NB4 (cell line): ENCODE measurements at regions not wholly inside any gene's neighbourhood (a gene's known extent, or its start where the extent isn't known, plus 50 kb on each side); places are given as distances from the start of the nearest gene placed in this dataset.
"Not testable (repeated sequence)": the region's sequence is repeated elsewhere in the genome, so short reads cannot be mapped to it uniquely, and the experiment has no call there.

ENCODE experiments used
- DNase-seq: peaks from one replicate; pipeline ENCODE4 v3.0.0; 2010; ENCODE audit warnings: low read depth
- H3K4me3 ChIP-seq: one replicate; pipeline ENCODE4 v1.5.1; 2011; ENCODE audit warnings: mild to moderate bottlenecking, low read depth, low read length, moderate library complexity
- CTCF ChIP-seq: IDR thresholded peaks from one replicate; pipeline ENCODE4 v1.5.1; 2012; ENCODE audit warnings: low read depth, low read length
- MYC ChIP-seq: IDR thresholded peaks from 2 replicates; pipeline ENCODE4 v1.6.1; 2011; ENCODE audit warnings: low read depth, low read length
- POLR2A ChIP-seq: IDR thresholded peaks from 2 replicates; pipeline ENCODE4 v1.6.1; 2011; ENCODE audit warnings: mild to moderate bottlenecking; ENCODE audit not compliant: insufficient read length; ENCODE audit errors: extremely low read depth
- TF ChIP-seq, protein P1 (sequence below): IDR thresholded peaks from 2 replicates; pipeline ENCODE4 v1.6.1; 2011; ENCODE audit warnings: low read depth, low read length

DNA sequence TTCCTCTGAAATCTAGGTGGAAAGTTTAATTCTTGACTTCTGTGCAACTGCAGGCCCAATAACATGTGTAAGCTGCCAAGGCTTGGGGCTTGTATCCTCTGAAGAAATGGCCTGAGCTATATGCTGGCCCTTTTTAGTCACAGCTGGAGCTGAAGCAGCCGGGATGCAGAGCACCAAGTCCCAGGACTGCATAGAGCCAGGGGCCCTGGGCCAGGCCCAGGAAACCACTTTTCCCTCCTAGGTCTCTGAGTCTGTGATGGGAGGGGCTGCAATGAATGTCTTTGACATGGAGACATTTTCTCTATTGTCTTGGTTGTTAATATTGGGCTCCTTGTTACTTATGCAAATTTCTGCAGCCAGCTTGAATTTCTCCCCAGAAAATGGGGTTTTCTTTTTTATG, 588.5 kb downstream of the CENPC start:
- H3K4me3 ChIP-seq, result no peak overlapping the region
- no peak for DNase-seq
- no peak for TF ChIP-seq CTCF
- TF ChIP-seq, protein P1, sequence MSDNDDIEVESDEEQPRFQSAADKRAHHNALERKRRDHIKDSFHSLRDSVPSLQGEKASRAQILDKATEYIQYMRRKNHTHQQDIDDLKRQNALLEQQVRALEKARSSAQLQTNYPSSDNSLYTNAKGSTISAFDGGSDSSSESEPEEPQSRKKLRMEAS, result no peak
- TF ChIP-seq POLR2A, result no peak
- no peak for TF ChIP-seq MYC

GRCh38 chr4:66956426-66956825, 588.9 kb downstream of the CENPC start:
- no peak overlapping the region for H3K4me3 ChIP-seq
- TF ChIP-seq, protein P1, result no peak
- no peak for TF ChIP-seq POLR2A
- no peak for TF ChIP-seq CTCF
- no peak for TF ChIP-seq MYC
- DNase-seq, result no peak

GRCh38 chr4:66955784-66956183, 589.5 kb downstream of the CENPC start:
- TF ChIP-seq CTCF, result no peak
- no peak for TF ChIP-seq MYC
- TF ChIP-seq POLR2A, result no peak
- TF ChIP-seq, protein P1, result no peak
- DNase-seq, result no peak
- no peak overlapping the region for H3K4me3 ChIP-seq

DNA sequence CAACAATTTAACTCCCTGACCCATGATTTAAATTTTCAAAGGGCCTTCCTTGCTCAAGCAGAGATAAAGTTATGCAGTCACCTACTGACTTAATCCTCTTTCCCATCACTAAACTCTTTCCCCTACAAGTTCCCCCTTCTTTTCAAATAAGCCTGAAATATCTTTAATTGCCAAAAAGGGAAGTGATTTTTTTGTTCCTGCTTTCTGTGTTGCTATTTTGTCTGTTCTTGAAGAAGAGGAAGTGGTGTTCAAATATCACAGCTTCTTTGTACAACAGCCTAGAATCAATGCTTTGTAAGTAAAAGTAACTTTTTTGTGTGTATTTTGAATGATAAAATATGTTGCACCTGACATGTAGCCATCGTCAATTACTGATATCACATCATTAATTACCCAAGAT, 595.9 kb downstream of the CENPC start:
- no peak overlapping the region for H3K4me3 ChIP-seq
- DNase-seq, result peak; percentile 55
- TF ChIP-seq CTCF (no peak), POLR2A (no peak), MYC (no peak)
- TF ChIP-seq, protein P1, result no peak

DNA sequence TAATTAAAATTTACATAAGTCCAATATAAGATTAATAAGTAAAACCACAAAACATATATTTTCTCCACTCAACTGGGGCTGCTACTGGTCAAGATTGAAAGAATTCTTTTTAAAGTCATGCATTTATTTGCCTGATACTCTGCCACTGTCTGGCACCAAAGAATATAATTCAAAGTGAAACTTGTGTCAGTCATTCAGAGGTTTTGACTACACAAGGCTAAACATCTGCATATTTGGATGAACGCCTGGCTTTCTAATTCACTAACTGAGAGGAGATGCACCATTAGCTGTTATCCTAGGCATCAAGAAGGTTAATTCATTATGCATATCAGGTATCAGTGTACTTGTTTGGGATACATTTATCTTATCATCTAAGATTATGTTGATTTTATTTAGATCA, 598.5 kb downstream of the CENPC start:
- no peak overlapping the region for H3K4me3 ChIP-seq
- no peak for DNase-seq
- TF ChIP-seq, protein P1, result no peak
- TF ChIP-seq POLR2A (no peak), MYC (no peak), CTCF (no peak)

- TF ChIP-seq MYC, result no peak
- no peak for TF ChIP-seq POLR2A
- no peak for TF ChIP-seq CTCF
- TF ChIP-seq, protein P1, result no peak
- no peak overlapping the region for H3K4me3 ChIP-seq
- no peak for DNase-seq
Measured at GRCh38 chr4:66943112-66943511, 602.2 kb downstream of the CENPC start.

GRCh38 chr4:66931981-66932380, 613.3 kb downstream of the CENPC start:
- not testable (repeated sequence) for DNase-seq, H3K4me3 ChIP-seq
